BLaER1 (cell line): ENCODE measurements at regions not wholly inside any gene's neighbourhood (a gene's known extent, or its start where the extent isn't known, plus 50 kb on each side); places are given as distances from the start of the nearest gene placed in this dataset.

Experiments
- H3K27ac ChIP-seq: shearing (Covaris generic); formaldehyde crosslinking; 2 replicates; pipeline ENCODE4 v1.8.1; 2022
- H3K27me3 ChIP-seq: shearing (Covaris generic); formaldehyde crosslinking; 2 replicates; pipeline ENCODE4 v1.8.1; 2022
- H3K36me3 ChIP-seq: shearing (Covaris generic); formaldehyde crosslinking; 2 replicates; pipeline ENCODE4 v1.8.1; 2022
- H3K4me1 ChIP-seq: shearing (Covaris generic); formaldehyde crosslinking; 2 replicates; pipeline ENCODE4 v1.8.1; 2022
- H3K4me2 ChIP-seq: shearing (Covaris generic); formaldehyde crosslinking; 2 replicates; pipeline ENCODE4 v1.8.1; 2022
- H3K4me3 ChIP-seq: shearing (Covaris generic); formaldehyde crosslinking; 2 replicates; pipeline ENCODE4 v1.8.1; 2022
- H3K9ac ChIP-seq: shearing (Covaris generic); formaldehyde crosslinking; 2 replicates; pipeline ENCODE4 v1.8.1; 2022
- H3K9me3 ChIP-seq: shearing (Covaris generic); formaldehyde crosslinking; 2 replicates; pipeline ENCODE4 v1.8.1; 2022
- H4K20me1 ChIP-seq: shearing (Covaris generic); formaldehyde crosslinking; 2 replicates; pipeline ENCODE4 v1.8.1; 2022
- Cebpa-rat ChIP-seq: shearing (Covaris generic); IDR thresholded peaks from 2 replicates; pipeline ENCODE4 v1.8.1; 2022

DNA sequence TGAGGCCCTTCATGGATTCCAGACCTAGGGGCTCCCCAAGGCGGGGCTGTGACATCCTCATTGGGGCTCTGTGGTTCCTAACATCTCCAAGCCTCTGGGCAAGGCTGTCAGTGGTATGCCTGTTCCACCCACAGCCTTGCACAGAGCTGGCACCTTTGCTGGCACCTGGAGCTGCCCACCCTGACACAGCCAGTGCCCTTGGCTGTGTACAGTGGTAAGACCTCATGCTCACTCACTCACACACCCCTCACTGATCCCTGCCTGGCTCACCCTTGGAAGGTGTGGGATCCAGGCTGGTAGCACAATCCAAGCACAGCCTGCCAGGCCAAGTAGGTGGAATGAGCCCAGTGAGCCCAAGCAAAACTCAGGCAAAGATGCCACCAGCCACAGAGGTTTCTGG, 200.4 kb upstream of the PCDH15 start:
- H3K9ac ChIP-seq, result no peak overlapping the region
- H3K4me2 ChIP-seq, result no peak overlapping the region
- peaks cover 19% of the 10 kb centered on the region for H3K9me3 ChIP-seq
- H3K4me3 ChIP-seq, result no peak overlapping the region
- H3K27me3 ChIP-seq, result no peaks in the 10 kb centered on the region
- TF ChIP-seq Cebpa-rat, result no peak
- H4K20me1 ChIP-seq, result no peaks in the 10 kb centered on the region
- H3K27ac ChIP-seq, result no peak overlapping the region
- H3K4me1 ChIP-seq, result no peaks in the 10 kb centered on the region
- no peaks in the 10 kb centered on the region for H3K36me3 ChIP-seq

DNA sequence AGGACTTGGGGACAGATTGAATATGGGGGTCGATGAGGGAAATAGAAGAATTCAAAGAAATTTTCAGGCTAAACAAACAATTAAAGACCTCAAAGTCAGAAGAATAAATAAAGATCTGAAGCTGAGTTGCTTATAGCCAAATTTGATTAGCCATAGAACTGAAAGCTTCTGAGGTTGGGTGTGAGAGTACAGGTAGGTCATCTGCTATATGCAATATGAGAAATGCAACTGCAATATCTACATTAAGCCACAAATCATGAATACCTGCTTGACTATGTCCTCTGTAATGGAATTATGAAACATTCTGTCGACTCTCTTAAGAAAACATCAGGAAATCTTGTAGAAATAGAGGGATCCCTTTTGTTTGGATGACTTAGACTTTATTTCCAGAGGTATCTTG, 192.1 kb upstream of the PCDH15 start:
- Histone ChIP-seq H3K4me3 (no peak overlapping the region), H3K9ac (no peak overlapping the region), H3K36me3 (no peaks in the 10 kb centered on the region), H3K27me3 (no peaks in the 10 kb centered on the region), H3K4me1 (no peaks in the 10 kb centered on the region), H3K9me3 (peaks cover 8% of the 10 kb centered on the region; the same call in 1 of the 2 replicates), H3K27ac (no peak overlapping the region), H4K20me1 (no peaks in the 10 kb centered on the region), H3K4me2 (no peak overlapping the region)
- no peak for TF ChIP-seq Cebpa-rat

DNA sequence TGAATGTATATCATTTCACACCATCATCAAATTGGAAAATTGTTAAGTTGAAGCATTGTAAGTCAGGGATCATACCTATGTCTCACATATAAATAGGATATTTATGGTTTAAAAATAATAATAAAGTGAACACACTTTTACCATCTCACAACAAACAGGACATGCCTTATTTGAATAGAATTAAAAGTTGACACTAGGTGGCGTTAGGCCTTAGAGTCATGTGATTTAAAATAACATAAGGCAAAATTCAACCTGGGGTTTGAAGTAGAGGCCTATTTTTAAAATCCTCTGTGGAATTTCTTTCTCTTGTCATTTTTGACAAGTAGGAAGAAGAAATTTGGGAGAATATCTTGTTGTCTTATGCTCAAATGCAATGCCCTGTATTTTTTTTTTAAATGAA, 184.7 kb upstream of the PCDH15 start:
- H3K27me3 ChIP-seq, result no peaks in the 10 kb centered on the region
- no peaks in the 10 kb centered on the region for H3K36me3 ChIP-seq
- no peaks in the 10 kb centered on the region for H3K4me1 ChIP-seq
- H3K27ac ChIP-seq, result no peak overlapping the region
- H3K4me3 ChIP-seq, result no peak overlapping the region
- no peak overlapping the region for H3K9ac ChIP-seq
- TF ChIP-seq Cebpa-rat, result no peak
- no peak overlapping the region for H3K4me2 ChIP-seq
- H3K9me3 ChIP-seq, result peaks cover 8% of the 10 kb centered on the region; the same call in 1 of the 2 replicates
- H4K20me1 ChIP-seq, result no peaks in the 10 kb centered on the region

- H3K4me2 ChIP-seq, result no peak overlapping the region
- no peaks in the 10 kb centered on the region for H3K9me3 ChIP-seq
- H3K27ac ChIP-seq, result no peak overlapping the region
- no peaks in the 10 kb centered on the region for H3K4me1 ChIP-seq
- no peaks in the 10 kb centered on the region for H3K27me3 ChIP-seq
- no peak overlapping the region for H3K9ac ChIP-seq
- H3K4me3 ChIP-seq, result no peak overlapping the region
- H3K36me3 ChIP-seq, result no peaks in the 10 kb centered on the region
- H4K20me1 ChIP-seq, result no peaks in the 10 kb centered on the region
- TF ChIP-seq Cebpa-rat, result no peak
These were observed 182.2 kb upstream of the PCDH15 start for GRCh38 chr10:54983255-54983654.

GRCh38 chr10:54962134-54962900, 161.3 kb upstream of the PCDH15 start:
- Histone ChIP-seq H3K4me1 (no peaks in the 10 kb centered on the region), H3K4me2 (no peak overlapping the region), H3K9me3 (peaks cover 16% of the 10 kb centered on the region), H3K27me3 (no peaks in the 10 kb centered on the region), H3K36me3 (no peaks in the 10 kb centered on the region), H3K9ac (no peak overlapping the region), H4K20me1 (no peaks in the 10 kb centered on the region), H3K4me3 (no peak overlapping the region), H3K27ac (no peak overlapping the region)
- no peak for TF ChIP-seq Cebpa-rat

- Histone ChIP-seq H3K9me3 (peaks cover 16% of the 10 kb centered on the region), H3K4me2 (no peak overlapping the region)
These were observed 160.0 kb upstream of the PCDH15 start for GRCh38 chr10:54961040-54961439.

GRCh38 chr10:54958844-54959243, 157.8 kb upstream of the PCDH15 start:
- H3K9me3 ChIP-seq, result peaks cover 16% of the 10 kb centered on the region
- H3K36me3 ChIP-seq, result no peaks in the 10 kb centered on the region
- H3K27ac ChIP-seq, result no peak overlapping the region
- no peak overlapping the region for H3K9ac ChIP-seq
- no peak for TF ChIP-seq Cebpa-rat
- no peaks in the 10 kb centered on the region for H3K27me3 ChIP-seq
- H4K20me1 ChIP-seq, result no peaks in the 10 kb centered on the region
- no peak overlapping the region for H3K4me3 ChIP-seq
- no peaks in the 10 kb centered on the region for H3K4me1 ChIP-seq
- H3K4me2 ChIP-seq, result no peak overlapping the region

More at GRCh38 chr10:54961040-54961439, 160.0 kb upstream of the PCDH15 start:
- no peaks in the 10 kb centered on the region for H3K36me3 ChIP-seq
- no peaks in the 10 kb centered on the region for H3K27me3 ChIP-seq
- H3K4me1 ChIP-seq, result no peaks in the 10 kb centered on the region
- no peaks in the 10 kb centered on the region for H4K20me1 ChIP-seq
- H3K27ac ChIP-seq, result no peak overlapping the region
- no peak overlapping the region for H3K4me3 ChIP-seq
- no peak for TF ChIP-seq Cebpa-rat
- no peak overlapping the region for H3K9ac ChIP-seq

DNA sequence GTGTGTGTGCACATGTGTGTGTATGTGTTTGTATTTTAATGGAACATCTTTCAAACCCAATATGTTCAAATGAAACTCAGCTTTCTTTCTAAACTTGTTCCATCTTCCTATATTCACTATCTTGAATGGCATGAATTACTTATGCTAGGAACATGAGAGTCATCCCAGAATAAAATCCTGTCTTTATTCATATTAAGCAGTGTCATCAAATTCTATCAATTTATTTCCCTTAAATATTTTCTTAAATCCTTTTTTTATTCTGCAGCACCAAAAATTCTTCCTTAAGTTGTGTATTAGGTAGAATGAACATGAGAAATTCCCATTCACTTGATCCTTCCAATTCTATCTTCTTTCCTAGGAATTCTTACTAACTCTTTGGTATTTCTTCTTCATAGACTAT, 146.6 kb upstream of the PCDH15 start:
- no peak for TF ChIP-seq Cebpa-rat
- Histone ChIP-seq H3K4me2 (no peak overlapping the region), H3K27ac (no peak overlapping the region), H3K9ac (no peak overlapping the region), H3K36me3 (no peaks in the 10 kb centered on the region), H4K20me1 (no peaks in the 10 kb centered on the region), H3K4me3 (no peak overlapping the region), H3K9me3 (no peaks in the 10 kb centered on the region), H3K27me3 (no peaks in the 10 kb centered on the region), H3K4me1 (no peaks in the 10 kb centered on the region)

DNA sequence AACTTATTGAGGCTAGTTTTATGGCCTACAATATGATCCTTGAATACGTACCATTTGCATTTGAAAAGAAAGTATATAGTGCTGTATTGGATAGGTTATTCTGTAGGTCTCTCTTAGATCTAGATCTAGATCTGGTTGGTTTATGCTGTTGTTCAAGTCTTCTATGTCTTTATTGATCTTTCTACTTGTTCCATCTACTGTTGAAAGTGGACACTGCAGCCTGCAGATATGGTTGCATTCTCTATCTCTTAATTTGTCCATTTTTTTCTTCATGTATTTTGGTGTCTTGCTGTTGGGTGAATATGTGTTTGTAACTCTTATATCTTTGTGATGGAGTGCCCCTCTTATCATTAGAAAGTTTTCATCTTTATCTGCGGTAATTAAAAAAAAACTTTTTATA, 139.4 kb upstream of the PCDH15 start:
- no peak overlapping the region for H3K9ac ChIP-seq
- no peak for TF ChIP-seq Cebpa-rat
- no peaks in the 10 kb centered on the region for H3K36me3 ChIP-seq
- H3K4me3 ChIP-seq, result no peak overlapping the region
- no peaks in the 10 kb centered on the region for H3K9me3 ChIP-seq
- H3K27ac ChIP-seq, result no peak overlapping the region
- H3K27me3 ChIP-seq, result no peaks in the 10 kb centered on the region
- no peak overlapping the region for H3K4me2 ChIP-seq
- H3K4me1 ChIP-seq, result no peaks in the 10 kb centered on the region
- H4K20me1 ChIP-seq, result no peaks in the 10 kb centered on the region

- Histone ChIP-seq H3K36me3 (no peaks in the 10 kb centered on the region), H3K9ac (no peak overlapping the region), H4K20me1 (no peaks in the 10 kb centered on the region), H3K27ac (no peak overlapping the region), H3K9me3 (peaks cover 6% of the 10 kb centered on the region), H3K4me2 (no peak overlapping the region), H3K4me3 (no peak overlapping the region), H3K4me1 (no peaks in the 10 kb centered on the region), H3K27me3 (no peaks in the 10 kb centered on the region)
- no peak for TF ChIP-seq Cebpa-rat
These were observed 113.0 kb upstream of the PCDH15 start for GRCh38 chr10:54914049-54914448.

DNA sequence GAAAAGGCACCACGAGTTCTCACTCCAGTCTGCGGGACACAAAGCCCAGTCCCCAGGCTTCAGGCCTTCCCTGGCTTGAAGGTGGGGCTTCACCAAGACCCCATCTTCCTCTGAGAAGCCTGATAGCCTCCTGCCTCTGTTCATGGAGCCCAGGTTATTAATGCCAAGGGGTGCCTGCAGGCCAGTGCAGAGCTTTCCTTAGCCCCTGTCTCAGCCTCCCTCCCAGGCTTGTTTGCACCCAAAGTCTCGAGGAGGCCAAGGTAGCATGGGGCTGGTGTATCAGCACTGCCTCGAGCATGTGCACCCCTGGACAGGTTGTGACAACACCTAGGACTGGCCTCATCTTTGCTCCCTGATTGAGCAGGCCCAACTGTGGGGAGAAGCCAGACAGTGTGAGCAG, 108.1 kb upstream of the PCDH15 start:
- Histone ChIP-seq H3K36me3 (no peaks in the 10 kb centered on the region), H3K27me3 (no peaks in the 10 kb centered on the region), H4K20me1 (no peaks in the 10 kb centered on the region), H3K4me3 (no peak overlapping the region), H3K4me2 (no peak overlapping the region), H3K9me3 (peaks cover 6% of the 10 kb centered on the region), H3K4me1 (no peaks in the 10 kb centered on the region), H3K9ac (no peak overlapping the region), H3K27ac (no peak overlapping the region)
- no peak for TF ChIP-seq Cebpa-rat
